ENCODE measurements at regions not wholly inside any gene's neighbourhood (a gene's known extent, or its start where the extent isn't known, plus 50 kb on each side); places are given as distances from the start of the nearest gene placed in this dataset.

GRCh38 chr18:56475250-56475649 lies 163.1 kb downstream of the TXNL1 start:
- H3K9ac ChIP-seq (ENCODE audit: low read depth, low read length): no peak overlapping the region
- no peaks in the 10 kb centered on the region for H3K4me1 ChIP-seq (ENCODE audit: insufficient read depth, low read length)
- H3K36me3 ChIP-seq (ENCODE audit: insufficient read depth, low read length): no peaks in the 10 kb centered on the region
- H3K9me3 ChIP-seq (ENCODE audit: control insufficient read depth, insufficient read depth, low read length): no peaks in the 10 kb centered on the region

GRCh38 chr18:56473400-56474024 lies 164.9 kb downstream of the TXNL1 start:
- no peaks in the 10 kb centered on the region for H3K4me1 ChIP-seq (ENCODE audit: insufficient read depth, low read length)
- H3K36me3 ChIP-seq (ENCODE audit: insufficient read depth, low read length): no peaks in the 10 kb centered on the region
- H3K9me3 ChIP-seq (ENCODE audit: control insufficient read depth, insufficient read depth, low read length): no peaks in the 10 kb centered on the region
- no peak overlapping the region for H3K9ac ChIP-seq (ENCODE audit: low read depth, low read length)

GRCh38 chr18:56470406-56471351 lies 167.7 kb downstream of the TXNL1 start:
- peaks cover 2% of the 10 kb centered on the region; the same call in 1 of the 2 replicates for H3K9me3 ChIP-seq (ENCODE audit: control insufficient read depth, insufficient read depth, low read length)
- no peaks in the 10 kb centered on the region for H3K36me3 ChIP-seq (ENCODE audit: insufficient read depth, low read length)
- no peaks in the 10 kb centered on the region for H3K4me1 ChIP-seq (ENCODE audit: insufficient read depth, low read length)
- H3K9ac ChIP-seq (ENCODE audit: low read depth, low read length): no peak overlapping the region

GRCh38 chr18:56469582-56469981 lies 168.8 kb downstream of the TXNL1 start:
- H3K9ac ChIP-seq (ENCODE audit: low read depth, low read length): no peak overlapping the region
- H3K9me3 ChIP-seq (ENCODE audit: control insufficient read depth, insufficient read depth, low read length): peaks cover 2% of the 10 kb centered on the region
- no peaks in the 10 kb centered on the region for H3K4me1 ChIP-seq (ENCODE audit: insufficient read depth, low read length)
- no peaks in the 10 kb centered on the region for H3K36me3 ChIP-seq (ENCODE audit: insufficient read depth, low read length)

- H3K36me3 ChIP-seq (ENCODE audit: insufficient read depth, low read length): no peaks in the 10 kb centered on the region
- H3K9me3 ChIP-seq (ENCODE audit: control insufficient read depth, insufficient read depth, low read length): peaks cover 5% of the 10 kb centered on the region
These were observed 170.0 kb downstream of the TXNL1 start for GRCh38 chr18:56468396-56468795.

GRCh38 chr18:56462276-56462675 lies 176.1 kb downstream of the TXNL1 start:
- peaks cover 3% of the 10 kb centered on the region; the same call in 1 of the 2 replicates for H3K9me3 ChIP-seq (ENCODE audit: control insufficient read depth, insufficient read depth, low read length)
- H3K9ac ChIP-seq (ENCODE audit: low read depth, low read length): no peak overlapping the region

More at GRCh38 chr18:56468396-56468795, 170.0 kb downstream of the TXNL1 start:
- no peaks in the 10 kb centered on the region for H3K4me1 ChIP-seq (ENCODE audit: insufficient read depth, low read length)
- no peak overlapping the region for H3K9ac ChIP-seq (ENCODE audit: low read depth, low read length)

GRCh38 chr18:56461151-56461550 lies 177.2 kb downstream of the TXNL1 start:
- Histone ChIP-seq H3K9me3 (ENCODE audit: control insufficient read depth, insufficient read depth, low read length) (peaks cover 3% of the 10 kb centered on the region; the same call in 1 of the 2 replicates), H3K9ac (ENCODE audit: low read depth, low read length) (no peak overlapping the region), H3K4me1 (ENCODE audit: insufficient read depth, low read length) (no peaks in the 10 kb centered on the region), H3K36me3 (ENCODE audit: insufficient read depth, low read length) (no peaks in the 10 kb centered on the region)

More at GRCh38 chr18:56462276-56462675, 176.1 kb downstream of the TXNL1 start:
- Histone ChIP-seq H3K36me3 (ENCODE audit: insufficient read depth, low read length) (no peaks in the 10 kb centered on the region), H3K4me1 (ENCODE audit: insufficient read depth, low read length) (no peaks in the 10 kb centered on the region)

GRCh38 chr18:56460581-56460980 lies 177.8 kb downstream of the TXNL1 start:
- Histone ChIP-seq H3K36me3 (ENCODE audit: insufficient read depth, low read length) (no peaks in the 10 kb centered on the region), H3K4me1 (ENCODE audit: insufficient read depth, low read length) (no peaks in the 10 kb centered on the region), H3K9me3 (ENCODE audit: control insufficient read depth, insufficient read depth, low read length) (peaks cover 3% of the 10 kb centered on the region; the same call in 1 of the 2 replicates), H3K9ac (ENCODE audit: low read depth, low read length) (no peak overlapping the region)

GRCh38 chr18:56458770-56459712 lies 179.4 kb downstream of the TXNL1 start:
- no peaks in the 10 kb centered on the region for H3K9me3 ChIP-seq (ENCODE audit: control insufficient read depth, insufficient read depth, low read length)
- no peak overlapping the region for H3K9ac ChIP-seq (ENCODE audit: low read depth, low read length)
- H3K36me3 ChIP-seq (ENCODE audit: insufficient read depth, low read length): no peaks in the 10 kb centered on the region
- peaks cover 3% of the 10 kb centered on the region; the same call in 1 of the 2 replicates for H3K4me1 ChIP-seq (ENCODE audit: insufficient read depth, low read length)

GRCh38 chr18:56455874-56456273 lies 182.5 kb downstream of the TXNL1 start:
- Histone ChIP-seq H3K9me3 (ENCODE audit: control insufficient read depth, insufficient read depth, low read length) (no peaks in the 10 kb centered on the region), H3K36me3 (ENCODE audit: insufficient read depth, low read length) (no peaks in the 10 kb centered on the region; the same call in 1 of the 2 replicates), H3K9ac (ENCODE audit: low read depth, low read length) (no peak overlapping the region), H3K4me1 (ENCODE audit: insufficient read depth, low read length) (peaks cover 13% of the 10 kb centered on the region; the same call in 1 of the 2 replicates)

- no peaks in the 10 kb centered on the region for H3K9me3 ChIP-seq (ENCODE audit: control insufficient read depth, insufficient read depth, low read length)
- H3K9ac ChIP-seq (ENCODE audit: low read depth, low read length): no peak overlapping the region
- H3K4me1 ChIP-seq (ENCODE audit: insufficient read depth, low read length): peaks cover 13% of the 10 kb centered on the region; the same call in 1 of the 2 replicates
- no peaks in the 10 kb centered on the region; the same call in 1 of the 2 replicates for H3K36me3 ChIP-seq (ENCODE audit: insufficient read depth, low read length)
These were observed 183.3 kb downstream of the TXNL1 start for GRCh38 chr18:56455141-56455540.

GRCh38 chr18:56453631-56454030 lies 184.8 kb downstream of the TXNL1 start:
- Histone ChIP-seq H3K36me3 (ENCODE audit: insufficient read depth, low read length) (no peaks in the 10 kb centered on the region; the same call in 1 of the 2 replicates), H3K9me3 (ENCODE audit: control insufficient read depth, insufficient read depth, low read length) (no peaks in the 10 kb centered on the region), H3K4me1 (ENCODE audit: insufficient read depth, low read length) (peaks cover 13% of the 10 kb centered on the region; the same call in 1 of the 2 replicates), H3K9ac (ENCODE audit: low read depth, low read length) (no peak overlapping the region)

- Histone ChIP-seq H3K9ac (ENCODE audit: low read depth, low read length) (no peak overlapping the region), H3K36me3 (ENCODE audit: insufficient read depth, low read length) (no peaks in the 10 kb centered on the region; the same call in 1 of the 2 replicates), H3K4me1 (ENCODE audit: insufficient read depth, low read length) (peaks cover 13% of the 10 kb centered on the region; the same call in 1 of the 2 replicates), H3K9me3 (ENCODE audit: control insufficient read depth, insufficient read depth, low read length) (no peaks in the 10 kb centered on the region)
These were observed 187.2 kb downstream of the TXNL1 start for GRCh38 chr18:56451188-56451587.

All from ES-I3 (cell line).